HFF-Myc (cell line): ENCODE measurements at regions not wholly inside any gene's neighbourhood (a gene's known extent, or its start where the extent isn't known, plus 50 kb on each side); places are given as distances from the start of the nearest gene placed in this dataset.

Source experiments
- DNase-seq: peaks from one replicate; pipeline ENCODE4 v3.0.0-alpha.2; 2011; ENCODE audit warnings: low read depth; ENCODE audit errors: extremely low read depth
- H3K4me3 ChIP-seq: replicated peaks from 2 replicates; pipeline ENCODE4 v1.5.1; 2011; ENCODE audit warnings: low read depth, mild to moderate bottlenecking, control low read depth, low read length
- TF ChIP-seq, protein P1 (sequence below): IDR thresholded peaks from 2 replicates; pipeline ENCODE4 v1.5.1; 2012; ENCODE audit warnings: mild to moderate bottlenecking, low read depth, low read length, control low read depth; ENCODE audit errors: missing control alignments

DNA sequence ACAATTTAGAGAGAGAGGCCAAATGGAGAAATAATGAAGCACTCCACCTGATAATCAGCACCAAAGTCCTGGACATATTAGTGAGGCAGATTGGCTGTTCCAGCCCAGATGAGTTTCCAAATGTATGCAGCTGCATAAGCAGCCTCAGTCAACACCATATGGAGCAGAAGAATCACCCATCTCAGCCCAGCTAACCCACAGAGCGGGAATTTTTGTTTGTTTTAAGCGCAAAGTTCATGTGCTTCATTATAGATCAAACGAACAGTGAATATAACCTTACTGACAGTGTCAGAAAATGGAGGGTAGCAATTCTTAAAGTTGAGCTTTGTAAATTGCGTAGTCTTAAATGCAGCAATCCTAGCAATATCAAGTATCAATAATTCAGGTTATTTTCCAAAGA is 234.0 kb upstream of the CEP162 start:
- TF ChIP-seq, protein P1, sequence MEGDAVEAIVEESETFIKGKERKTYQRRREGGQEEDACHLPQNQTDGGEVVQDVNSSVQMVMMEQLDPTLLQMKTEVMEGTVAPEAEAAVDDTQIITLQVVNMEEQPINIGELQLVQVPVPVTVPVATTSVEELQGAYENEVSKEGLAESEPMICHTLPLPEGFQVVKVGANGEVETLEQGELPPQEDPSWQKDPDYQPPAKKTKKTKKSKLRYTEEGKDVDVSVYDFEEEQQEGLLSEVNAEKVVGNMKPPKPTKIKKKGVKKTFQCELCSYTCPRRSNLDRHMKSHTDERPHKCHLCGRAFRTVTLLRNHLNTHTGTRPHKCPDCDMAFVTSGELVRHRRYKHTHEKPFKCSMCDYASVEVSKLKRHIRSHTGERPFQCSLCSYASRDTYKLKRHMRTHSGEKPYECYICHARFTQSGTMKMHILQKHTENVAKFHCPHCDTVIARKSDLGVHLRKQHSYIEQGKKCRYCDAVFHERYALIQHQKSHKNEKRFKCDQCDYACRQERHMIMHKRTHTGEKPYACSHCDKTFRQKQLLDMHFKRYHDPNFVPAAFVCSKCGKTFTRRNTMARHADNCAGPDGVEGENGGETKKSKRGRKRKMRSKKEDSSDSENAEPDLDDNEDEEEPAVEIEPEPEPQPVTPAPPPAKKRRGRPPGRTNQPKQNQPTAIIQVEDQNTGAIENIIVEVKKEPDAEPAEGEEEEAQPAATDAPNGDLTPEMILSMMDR, result no peak
- H3K4me3 ChIP-seq, result no peak overlapping the region
- DNase-seq, result no peak

DNA sequence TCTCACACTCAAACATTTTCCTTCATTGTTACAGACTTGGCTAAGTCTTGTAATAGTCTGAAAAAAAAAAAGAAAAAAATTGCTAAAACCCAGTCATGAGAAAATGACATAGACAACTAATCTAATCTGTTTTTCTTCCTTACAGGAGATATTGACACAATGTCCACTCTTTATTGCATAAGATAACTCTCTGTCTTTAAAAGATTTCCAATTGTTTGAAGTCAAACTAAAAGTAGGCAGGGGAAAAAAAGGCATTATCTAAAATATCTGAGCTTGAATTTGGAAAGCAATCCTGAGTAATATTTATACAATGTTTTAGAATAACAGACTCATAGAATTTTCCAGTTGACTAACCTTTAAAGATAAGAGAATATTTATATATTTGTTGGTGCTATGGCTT is 233.0 kb upstream of the CEP162 start:
- DNase-seq, result no peak
- TF ChIP-seq, protein P1, result no peak
- H3K4me3 ChIP-seq, result no peak overlapping the region

DNA sequence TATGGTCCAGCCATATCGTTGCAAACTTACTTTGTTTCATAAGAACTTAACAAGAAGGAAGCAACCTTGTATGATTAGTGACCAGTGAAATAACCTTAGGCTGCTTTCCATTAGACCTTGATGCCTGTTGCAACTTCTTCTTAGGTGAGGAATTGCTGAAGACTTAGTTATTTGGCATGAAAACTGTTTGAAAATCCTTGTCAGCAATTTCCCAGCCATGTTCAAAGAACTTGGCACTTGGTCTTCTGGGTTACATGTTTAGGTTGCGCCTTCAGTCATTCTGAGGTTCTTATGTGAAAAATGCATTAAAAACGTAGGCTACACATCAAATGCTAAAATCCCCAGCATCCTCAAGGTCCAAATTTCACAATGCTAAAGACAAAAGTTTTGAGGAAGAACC is 232.0 kb upstream of the CEP162 start:
- no peak for DNase-seq
- no peak overlapping the region for H3K4me3 ChIP-seq
- TF ChIP-seq, protein P1, result no peak

DNA sequence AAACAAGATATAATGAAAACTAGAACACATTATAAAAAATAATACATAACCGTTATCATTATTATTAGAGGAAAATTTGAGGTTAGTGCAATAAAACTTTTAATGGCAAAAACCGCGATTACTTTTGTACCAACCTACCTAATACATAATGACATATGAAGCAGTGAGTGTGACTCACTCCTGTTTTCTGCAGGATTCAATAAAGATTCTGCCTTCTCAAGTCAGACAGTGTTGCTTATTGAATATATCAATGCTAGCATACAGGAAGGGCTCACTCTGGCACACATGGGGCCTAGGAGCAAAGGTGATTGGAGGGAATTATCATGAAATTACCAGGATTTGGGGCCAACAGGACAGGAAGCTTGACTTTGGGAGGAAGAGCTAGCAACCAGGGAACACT is 230.8 kb upstream of the CEP162 start:
- TF ChIP-seq, protein P1, result no peak
- no peak for DNase-seq

DNA sequence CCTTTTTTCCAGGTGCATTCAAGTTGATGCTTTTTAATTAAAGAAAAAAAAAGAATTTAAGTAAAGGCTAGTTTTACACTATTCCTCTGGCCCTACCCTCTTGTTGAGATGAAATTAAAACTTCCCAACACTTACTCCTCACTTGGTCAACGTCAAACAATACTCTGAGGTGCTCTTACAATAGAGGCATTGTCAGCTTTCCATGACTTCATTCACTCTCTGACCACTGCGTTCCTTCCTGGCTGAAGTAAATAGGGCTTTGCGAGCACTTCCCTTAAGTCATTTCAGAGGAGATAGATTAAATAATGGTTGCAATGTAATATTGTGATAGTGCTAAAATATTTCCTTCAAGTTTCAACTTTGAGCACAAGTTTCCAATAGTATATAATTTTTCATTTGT is 229.8 kb upstream of the CEP162 start:
- DNase-seq, result no peak
- H3K4me3 ChIP-seq, result no peak overlapping the region
- TF ChIP-seq, protein P1, result no peak

More for the DNA sequence above, 230.8 kb upstream of the CEP162 start:
- no peak overlapping the region for H3K4me3 ChIP-seq

DNA sequence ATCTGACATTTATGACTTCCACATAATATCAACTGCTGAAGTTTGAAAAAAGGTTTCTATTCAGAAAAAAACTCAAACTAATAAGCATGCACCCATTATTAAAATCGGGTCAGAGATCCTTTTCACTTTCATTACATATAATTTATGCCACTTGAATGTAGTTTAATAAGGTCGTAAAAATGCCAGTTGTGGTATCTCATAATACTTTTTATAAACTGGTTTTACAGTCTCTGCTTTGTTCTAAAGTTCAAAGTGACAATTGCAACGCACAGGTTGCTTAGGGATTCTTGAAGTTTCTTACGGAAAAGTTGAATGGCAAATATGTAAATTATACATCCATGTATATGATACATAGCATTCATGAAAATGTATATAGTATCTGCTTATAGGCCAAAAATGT is 229.4 kb upstream of the CEP162 start:
- H3K4me3 ChIP-seq, result no peak overlapping the region
- no peak for DNase-seq
- TF ChIP-seq, protein P1, result no peak

DNA sequence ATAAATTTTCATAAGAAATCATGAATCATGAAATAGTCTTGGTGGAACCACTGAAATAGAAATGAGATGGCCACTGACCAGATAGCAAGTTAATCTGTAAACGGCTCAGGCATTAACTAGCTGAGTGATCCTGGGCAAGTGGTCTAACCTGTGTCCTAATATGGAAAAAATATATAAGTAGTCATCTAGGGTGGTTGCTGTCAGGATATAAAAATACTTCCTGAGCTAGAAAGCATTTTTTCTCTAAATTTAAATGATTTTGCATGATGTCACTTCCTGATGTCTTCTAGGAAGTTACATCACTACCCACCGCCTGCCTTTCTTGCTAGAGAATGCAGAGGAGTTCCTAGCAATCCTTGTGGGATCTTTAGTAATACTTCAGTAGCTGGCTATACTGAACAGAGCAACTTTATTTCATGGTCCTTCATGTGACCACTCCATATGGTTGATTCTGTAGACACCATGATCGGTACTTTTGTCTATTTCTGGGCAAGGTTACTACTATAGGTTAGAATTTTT is 228.1 kb upstream of the CEP162 start:
- no peak overlapping the region for H3K4me3 ChIP-seq
- DNase-seq, result peak; percentile 9
- TF ChIP-seq, protein P1, result no peak
